ENCODE measurements at regions not wholly inside any gene's neighbourhood (a gene's known extent, or its start where the extent isn't known, plus 50 kb on each side); places are given as distances from the start of the nearest gene placed in this dataset.

- TF ChIP-seq, protein P1, sequence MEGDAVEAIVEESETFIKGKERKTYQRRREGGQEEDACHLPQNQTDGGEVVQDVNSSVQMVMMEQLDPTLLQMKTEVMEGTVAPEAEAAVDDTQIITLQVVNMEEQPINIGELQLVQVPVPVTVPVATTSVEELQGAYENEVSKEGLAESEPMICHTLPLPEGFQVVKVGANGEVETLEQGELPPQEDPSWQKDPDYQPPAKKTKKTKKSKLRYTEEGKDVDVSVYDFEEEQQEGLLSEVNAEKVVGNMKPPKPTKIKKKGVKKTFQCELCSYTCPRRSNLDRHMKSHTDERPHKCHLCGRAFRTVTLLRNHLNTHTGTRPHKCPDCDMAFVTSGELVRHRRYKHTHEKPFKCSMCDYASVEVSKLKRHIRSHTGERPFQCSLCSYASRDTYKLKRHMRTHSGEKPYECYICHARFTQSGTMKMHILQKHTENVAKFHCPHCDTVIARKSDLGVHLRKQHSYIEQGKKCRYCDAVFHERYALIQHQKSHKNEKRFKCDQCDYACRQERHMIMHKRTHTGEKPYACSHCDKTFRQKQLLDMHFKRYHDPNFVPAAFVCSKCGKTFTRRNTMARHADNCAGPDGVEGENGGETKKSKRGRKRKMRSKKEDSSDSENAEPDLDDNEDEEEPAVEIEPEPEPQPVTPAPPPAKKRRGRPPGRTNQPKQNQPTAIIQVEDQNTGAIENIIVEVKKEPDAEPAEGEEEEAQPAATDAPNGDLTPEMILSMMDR (IDR thresholded peaks at IDR 0.05): no peak
Measured at GRCh38 chr12:77372494-77372893, 307.1 kb upstream of the E2F7 start.

DNA sequence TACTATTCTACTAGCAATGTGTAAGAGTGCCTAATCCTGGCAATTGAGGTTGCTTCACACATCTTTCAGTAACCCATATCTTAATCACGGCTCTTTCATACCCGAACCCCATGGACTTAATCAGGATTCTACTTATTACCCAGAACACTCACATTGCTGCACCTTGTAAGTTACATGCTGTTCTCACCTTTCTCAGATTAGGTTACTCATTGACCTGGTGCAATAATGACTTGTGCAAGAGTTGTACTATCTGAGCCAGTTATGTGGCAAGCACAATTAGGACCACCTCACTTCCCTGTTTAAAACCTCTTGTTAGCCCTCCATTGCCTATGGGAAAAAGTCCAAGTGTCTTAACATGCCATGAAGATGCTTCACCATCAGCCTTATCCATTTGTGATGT lies 306.7 kb upstream of the E2F7 start:
- ATAC-seq (no peak), DNase-seq (no peak)
- Histone ChIP-seq H3K27ac (no peak overlapping the region), H3K4me3 (no peak overlapping the region), H3K36me3 (ENCODE audit: insufficient read depth in 1 of 2, low read depth in 1 of 2) (no peaks in the 10 kb centered on the region), H3K9me3 (peaks cover 6% of the 10 kb centered on the region), H3K27me3 (ENCODE audit: insufficient read depth in 3 of 3, low read length in 2 of 3) (peaks cover 0 to 3% (median 0%) of the 10 kb centered on the region in 3 donors), H3K4me1 (no peaks in the 10 kb centered on the region)
- 65 to 78% (median 73%) methylated on average over 2 of the region's 2 CpGs for WGBS, 3 donors
- TF ChIP-seq, protein P1 (IDR thresholded peaks at IDR 0.05): no peak
- intact Hi-C loops (cut with DNase I): no loop called here

More at GRCh38 chr12:77372494-77372893, 307.1 kb upstream of the E2F7 start:
- peaks cover 0 to 3% (median 0%) of the 10 kb centered on the region in 3 donors for H3K27me3 ChIP-seq (ENCODE audit: insufficient read depth in 3 of 3, low read length in 2 of 3)
- WGBS, 3 donors: 64 to 86% (median 75%) methylated on average over 1 of the region's 1 CpG
- DNase-seq (no peak), ATAC-seq (no peak)
- peaks cover 6% of the 10 kb centered on the region for H3K9me3 ChIP-seq
- intact Hi-C loops (cut with DNase I): no loop called here
- no peaks in the 10 kb centered on the region for H3K4me1 ChIP-seq
- no peak overlapping the region for H3K4me3 ChIP-seq
- no peak overlapping the region for H3K27ac ChIP-seq
- no peaks in the 10 kb centered on the region for H3K36me3 ChIP-seq (ENCODE audit: insufficient read depth in 1 of 2, low read depth in 1 of 2)

DNA sequence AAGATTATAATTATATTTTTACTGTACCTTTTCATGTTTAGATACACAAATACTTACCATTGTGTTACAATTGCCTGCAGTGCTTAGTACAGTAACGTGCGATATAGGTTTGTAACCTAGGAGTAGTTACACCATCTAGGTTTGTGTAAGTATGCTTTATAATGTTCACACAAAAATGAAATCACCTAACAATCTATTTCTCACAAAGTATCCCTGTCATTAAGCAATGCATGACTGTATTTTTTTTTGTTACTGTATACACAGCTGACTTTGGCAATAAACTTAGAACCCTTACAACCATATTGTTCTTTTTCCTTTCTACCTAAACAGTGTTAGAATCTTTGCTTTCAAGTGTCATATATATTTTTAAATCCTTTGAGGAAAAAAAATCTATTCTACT lies 303.0 kb upstream of the E2F7 start:
- no peak for DNase-seq
- H3K27ac ChIP-seq: no peak overlapping the region
- H3K9me3 ChIP-seq: peaks cover 6% of the 10 kb centered on the region
- no peak overlapping the region for H3K4me3 ChIP-seq
- TF ChIP-seq, protein P1 (IDR thresholded peaks at IDR 0.05): no peak
- H3K36me3 ChIP-seq (ENCODE audit: insufficient read depth in 1 of 2, low read depth in 1 of 2): no peaks in the 10 kb centered on the region
- WGBS, 3 donors: 95 to 99% (median 96%) methylated on average over 2 of the region's 2 CpGs
- no peaks in the 10 kb centered on the region for H3K4me1 ChIP-seq
- H3K27me3 ChIP-seq (ENCODE audit: insufficient read depth in 3 of 3, low read length in 2 of 3): no peaks in the 10 kb centered on the region
- ATAC-seq: no peak
- intact Hi-C loops (cut with DNase I): no loop called here

DNA sequence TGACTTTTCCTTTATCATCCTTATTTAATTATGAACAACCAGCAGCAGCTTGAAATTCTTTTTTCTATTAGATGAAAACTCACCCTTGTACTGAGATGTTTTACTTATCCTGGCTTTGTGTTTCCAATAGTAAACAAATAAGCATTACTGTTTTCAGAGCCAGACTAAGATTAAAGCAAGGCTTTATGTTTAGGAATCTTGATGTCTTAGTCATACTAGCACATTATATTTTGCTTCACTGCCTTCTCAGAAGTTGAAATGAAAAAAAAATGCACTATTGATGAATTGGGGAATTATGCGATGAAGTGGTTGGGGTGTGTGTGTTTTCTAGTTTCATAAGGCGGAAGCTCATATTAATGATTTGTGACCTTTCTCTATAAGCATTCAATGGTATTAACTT lies 301.2 kb upstream of the E2F7 start:
- TF ChIP-seq, protein P1 (IDR thresholded peaks at IDR 0.05): no peak
- Histone ChIP-seq H3K27ac (no peak overlapping the region), H3K4me3 (no peak overlapping the region), H3K36me3 (ENCODE audit: insufficient read depth in 1 of 2, low read depth in 1 of 2) (no peaks in the 10 kb centered on the region), H3K4me1 (no peaks in the 10 kb centered on the region), H3K9me3 (peaks cover 6% of the 10 kb centered on the region), H3K27me3 (ENCODE audit: insufficient read depth in 3 of 3, low read length in 2 of 3) (no peaks in the 10 kb centered on the region)
- 93 to 99% (median 97%) methylated on average over 2 of the region's 2 CpGs for WGBS, 3 donors
- ATAC-seq (no peak), DNase-seq (no peak)
- intact Hi-C loops (cut with DNase I): no loop called here

- no peaks in the 10 kb centered on the region for H3K4me1 ChIP-seq
- H3K4me3 ChIP-seq: no peak overlapping the region
- TF ChIP-seq, protein P1 (IDR thresholded peaks at IDR 0.05): no peak
- WGBS, 3 donors: 77 to 98% (median 93%) methylated on average over 1 of the region's 1 CpG
- no peak overlapping the region for H3K27ac ChIP-seq
- H3K9me3 ChIP-seq: peaks cover 6% of the 10 kb centered on the region
- no peak for ATAC-seq
- no peaks in the 10 kb centered on the region for H3K27me3 ChIP-seq (ENCODE audit: insufficient read depth in 3 of 3, low read length in 2 of 3)
- no peak for DNase-seq
- H3K36me3 ChIP-seq (ENCODE audit: insufficient read depth in 1 of 2, low read depth in 1 of 2): no peaks in the 10 kb centered on the region
- intact Hi-C loops (cut with DNase I): no loop called here
Measured at GRCh38 chr12:77364400-77364799, 299.0 kb upstream of the E2F7 start.

Data from psoas muscle (tissue), 7 donors.